PFSK-1 (cell line): ENCODE measurements at regions not wholly inside any gene's neighbourhood (a gene's known extent, or its start where the extent isn't known, plus 50 kb on each side); places are given as distances from the start of the nearest gene placed in this dataset.

Source experiments
- POLR2AphosphoS5 ChIP-seq: IDR thresholded peaks from 2 replicates; pipeline ENCODE4 v1.6.1; 2012; ENCODE audit warnings: low read depth, mild to moderate bottlenecking, control low read depth, low read length, moderate library complexity
- REST ChIP-seq, 2 experiments: IDR thresholded peaks; 2 replicates each; pipeline versions ENCODE4 v1.6.1 to v1.8.0; 2011 to 2012; ENCODE audit warnings: low read depth in 2 of 2, low read length in 2 of 2, control low read depth in 1 of 2, inconsistent platforms in 1 of 2, mild to moderate bottlenecking in 1 of 2, moderate library complexity in 1 of 2; ENCODE audit not compliant: insufficient read depth in 1 of 2
- SIN3A ChIP-seq: IDR thresholded peaks from 2 replicates; pipeline ENCODE4 v1.6.1; 2012; ENCODE audit warnings: mild to moderate bottlenecking, low read length, moderate library complexity, borderline replicate concordance; ENCODE audit not compliant: insufficient read depth
- TAF1 ChIP-seq: IDR thresholded peaks from 2 replicates; pipeline ENCODE4 v1.6.1; 2012; ENCODE audit warnings: low read length, control low read depth, borderline replicate concordance; ENCODE audit not compliant: insufficient read depth

DNA sequence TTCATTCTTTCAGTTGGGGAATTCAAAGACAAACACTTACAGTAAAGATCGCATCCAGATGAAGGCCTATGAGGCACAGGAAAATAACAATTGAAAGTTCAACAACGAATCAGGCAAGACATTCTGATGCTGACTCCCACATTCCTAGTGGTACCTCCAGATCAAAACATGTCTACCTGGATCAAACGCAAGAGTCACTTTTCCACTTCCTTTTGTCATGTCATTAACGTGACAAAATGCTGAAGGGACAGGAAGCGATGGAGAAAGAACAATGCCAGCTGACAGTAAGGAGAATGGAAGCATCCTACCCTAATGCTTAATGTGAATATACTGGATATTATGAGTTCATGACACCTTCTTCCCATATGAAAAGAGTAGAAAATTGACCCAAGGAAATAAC lies 365.4 kb upstream of the CDH11 start:
- TF ChIP-seq REST (IDR thresholded peaks at IDR 0.05; ENCODE audit: insufficient read depth in 1 of 2, low read depth in 2 of 2, low read length in 2 of 2) (no peak), POLR2AphosphoS5 (no peak), SIN3A (no peak), TAF1 (no peak)
